HUDEP-2 (cell line): ENCODE measurements at regions not wholly inside any gene's neighbourhood (a gene's known extent, or its start where the extent isn't known, plus 50 kb on each side); places are given as distances from the start of the nearest gene placed in this dataset.
"Not testable (repeated sequence)": the region's sequence is repeated elsewhere in the genome, so short reads cannot be mapped to it uniquely, and the experiment has no call there.

Experiments
- DNase-seq, 76 experiments: peaks; one replicate each; lab custom pipeline; 2025; ENCODE audit not compliant: unreplicated experiment in 76 of 76; lab: John Stamatoyannopoulos, UW

DNA sequence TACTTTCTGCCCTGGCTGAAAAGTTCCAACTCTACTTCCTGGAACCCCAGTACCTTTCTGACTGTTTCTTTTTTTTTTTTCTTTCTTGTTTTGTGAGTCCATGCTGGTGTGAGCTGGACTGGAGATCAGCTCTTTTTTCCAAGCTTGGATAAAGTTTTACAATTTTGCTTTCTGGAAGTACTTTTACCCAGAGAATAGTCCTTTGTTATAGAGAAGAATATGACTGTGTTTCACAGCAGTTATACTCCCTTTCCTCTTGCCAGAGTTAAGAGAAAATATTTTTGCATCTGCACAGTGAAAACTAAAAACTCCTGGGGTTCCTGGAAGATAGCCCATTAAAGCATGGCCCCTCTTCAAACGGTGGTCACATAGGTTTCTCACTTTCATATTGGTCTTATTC is 1100.6 kb downstream of the OTOL1 start:
- DNase-seq: no peak

DNA sequence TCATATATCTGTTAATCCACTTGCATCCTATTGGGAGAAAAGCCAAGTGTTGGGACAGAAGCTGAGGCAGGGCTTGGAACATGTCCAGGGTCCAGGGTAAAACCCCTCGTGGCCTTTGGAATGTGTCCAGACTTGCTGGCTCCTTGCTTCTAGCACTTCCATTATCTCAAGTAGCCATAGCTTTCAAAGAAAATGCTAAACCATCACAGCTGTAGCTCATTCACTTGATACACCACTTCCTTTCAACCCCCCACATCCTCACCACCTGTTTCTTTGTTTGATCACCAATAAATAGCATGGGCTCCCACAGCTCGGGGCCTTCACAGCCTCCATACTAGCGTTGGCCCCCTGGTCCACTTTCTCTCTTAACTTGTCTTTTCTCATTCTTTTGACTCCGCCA is 1101.9 kb downstream of the OTOL1 start:
- not testable (repeated sequence) for DNase-seq

DNA sequence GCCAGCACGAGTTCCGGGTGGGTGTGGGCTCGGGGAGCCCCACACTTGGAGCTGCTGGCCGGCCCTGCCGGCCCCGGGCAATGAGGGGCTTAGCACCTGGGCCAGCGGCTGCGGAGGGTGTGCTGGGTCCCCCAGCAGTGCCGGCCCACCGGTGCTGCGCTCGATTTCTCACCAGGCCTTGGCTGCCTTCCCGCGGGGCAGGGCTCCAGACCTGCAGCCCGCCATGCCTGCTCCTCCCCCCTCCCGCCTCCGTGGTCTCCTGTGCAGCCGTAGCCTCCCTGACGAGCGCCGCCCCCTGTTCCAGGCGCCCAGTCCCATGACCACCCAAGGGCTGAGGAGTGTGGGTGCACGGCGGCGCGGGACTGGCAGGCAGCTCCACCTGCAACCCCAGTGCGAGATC is 1103.1 kb downstream of the OTOL1 start:
- DNase-seq: not testable (repeated sequence)

DNA sequence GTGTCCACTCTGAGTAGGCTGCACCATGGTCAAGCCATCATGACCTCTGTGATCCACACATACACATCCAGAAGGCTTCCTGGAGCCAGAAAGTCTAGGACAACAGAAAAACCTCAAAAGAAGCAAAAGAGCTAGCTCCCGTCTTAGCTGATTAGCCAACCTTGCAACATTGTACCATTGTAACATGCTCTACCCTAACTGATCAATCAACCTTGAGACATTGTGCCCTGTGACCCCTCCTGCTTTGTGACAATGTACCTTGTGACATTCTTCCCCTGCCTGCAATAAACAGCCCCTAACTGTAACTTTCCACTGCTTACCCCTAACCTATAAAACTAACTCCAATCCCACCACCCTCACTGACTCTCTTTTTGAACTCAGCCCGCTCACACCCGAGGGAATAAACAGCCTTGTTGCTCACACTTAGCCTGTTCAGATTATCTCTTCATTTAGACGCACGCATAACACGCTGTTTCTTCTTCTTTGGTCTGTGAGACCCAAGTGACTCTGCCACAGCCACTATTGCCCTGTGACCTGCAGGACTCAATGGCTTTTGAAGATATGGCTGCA is 1104.6 kb downstream of the OTOL1 start:
- DNase-seq: no peak

DNA sequence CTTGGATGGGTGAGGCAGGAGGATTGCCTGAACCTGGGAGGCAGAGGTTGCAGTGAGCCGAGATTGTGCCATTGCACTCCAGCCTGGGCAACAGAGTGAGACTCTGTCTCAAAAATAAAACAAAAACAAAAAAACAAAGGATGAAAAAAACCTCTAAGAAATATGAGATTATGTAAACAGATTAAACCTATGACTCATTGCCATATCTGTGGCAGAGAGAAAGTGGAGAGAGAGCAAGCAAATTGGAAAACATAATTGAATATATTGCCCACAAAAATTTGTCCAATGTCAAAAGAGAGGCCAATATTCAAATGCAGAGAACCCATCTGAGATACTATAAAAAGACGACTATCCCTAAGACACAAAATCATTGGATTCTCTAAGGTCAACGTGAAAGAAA is 1106.0 kb downstream of the OTOL1 start:
- no peak for DNase-seq

DNA sequence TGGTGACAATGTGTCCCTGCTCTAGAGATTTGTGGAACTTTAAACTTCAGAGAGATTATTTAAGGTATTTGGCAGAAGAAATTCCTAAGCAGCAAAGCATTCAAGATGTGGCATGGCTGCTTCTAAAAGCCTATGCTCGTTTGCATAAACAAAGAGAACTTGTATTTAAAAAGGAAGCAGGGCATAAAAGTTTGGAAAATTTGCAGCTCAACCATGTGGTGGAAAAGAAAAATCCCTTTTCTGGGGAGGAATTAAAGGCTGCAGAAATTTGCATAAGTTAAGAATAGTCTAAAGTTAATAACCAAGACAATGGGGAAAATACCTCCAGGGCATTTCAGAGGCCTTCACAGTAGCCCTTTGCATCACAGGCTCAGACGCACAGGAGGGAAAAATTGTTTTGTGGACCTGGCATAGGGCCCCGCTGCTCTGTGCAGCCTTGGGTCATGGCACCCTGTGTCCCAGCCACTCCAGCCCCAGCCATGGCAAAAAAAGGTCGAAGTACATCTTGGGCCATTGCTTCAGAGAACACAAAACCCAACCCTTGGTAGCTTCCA is 1109.1 kb downstream of the OTOL1 start:
- no peak for DNase-seq

DNA sequence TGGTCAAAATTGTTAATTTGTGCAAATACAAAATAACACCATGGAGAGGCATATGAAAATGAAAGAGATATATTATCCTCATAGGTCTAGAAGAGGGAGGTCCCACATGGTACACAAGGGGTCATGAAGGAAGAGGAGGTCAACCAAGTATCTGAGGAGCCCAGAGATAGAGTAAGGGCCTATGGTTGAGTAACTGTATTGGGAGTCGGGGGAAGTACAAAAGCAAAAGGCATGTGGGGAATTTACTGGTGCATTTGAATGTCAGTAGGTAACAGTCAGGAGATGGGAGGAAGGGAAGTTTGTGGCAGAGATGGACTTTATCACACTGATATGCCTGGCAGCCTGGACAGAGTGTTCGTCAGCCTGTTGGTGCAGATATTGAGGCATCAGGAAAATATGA is 1113.7 kb downstream of the OTOL1 start:
- DNase-seq: no peak

DNA sequence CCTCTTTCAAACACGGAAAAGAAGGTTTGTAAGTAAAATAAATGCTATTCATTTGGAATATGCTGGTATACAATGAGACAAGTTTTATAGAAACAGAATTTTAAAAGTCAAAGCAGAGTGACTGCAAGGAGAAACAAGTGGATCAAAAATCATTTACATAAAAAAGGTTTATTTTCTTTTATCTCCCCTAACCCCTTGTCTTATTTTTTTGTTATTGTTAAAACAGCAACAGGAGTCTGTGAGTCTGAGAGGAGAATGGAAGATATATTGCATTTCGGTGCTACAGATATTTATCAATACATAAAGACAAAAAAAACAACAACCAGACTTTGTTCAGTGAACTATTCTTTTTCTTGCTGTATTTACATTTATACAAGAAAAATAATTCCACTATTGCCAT is 1116.4 kb downstream of the OTOL1 start:
- DNase-seq: no peak

DNA sequence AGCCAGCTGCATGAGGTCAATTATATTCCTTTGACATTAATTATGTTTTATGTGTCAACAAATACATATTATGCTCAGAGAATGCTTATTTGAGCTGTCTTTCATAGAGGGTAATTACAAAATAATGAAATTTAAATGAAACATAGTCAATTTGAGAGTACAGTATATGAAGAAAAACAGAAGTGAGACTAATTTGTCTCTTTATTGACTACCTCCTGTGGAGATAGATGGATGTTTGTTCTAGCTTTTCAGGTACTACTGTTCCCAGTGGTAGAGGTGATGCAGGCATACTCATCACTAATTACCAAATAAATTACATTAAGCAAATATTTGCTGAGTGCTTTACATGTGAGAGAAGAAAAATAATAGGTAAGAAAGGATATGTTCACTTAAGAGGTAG is 1129.6 kb downstream of the OTOL1 start:
- DNase-seq: no peak

DNA sequence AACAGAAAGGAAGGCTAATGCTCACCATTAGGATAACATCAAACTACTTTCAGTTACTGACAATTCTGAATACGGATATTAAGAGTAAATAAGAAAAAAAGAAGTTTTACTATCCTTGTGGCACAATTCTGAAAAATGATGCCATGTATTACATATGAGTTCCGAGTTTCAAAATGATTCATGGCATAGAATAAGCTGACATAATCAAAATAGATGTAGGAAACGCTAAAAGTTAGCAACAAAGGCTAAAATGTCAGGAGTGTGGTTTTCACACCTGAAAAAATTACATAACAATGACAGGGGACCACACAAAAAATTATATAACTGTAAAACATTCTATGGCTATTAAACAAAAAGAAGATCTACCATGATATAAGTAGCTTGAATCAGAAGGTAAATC is 1131.9 kb downstream of the OTOL1 start:
- no peak for DNase-seq

DNA sequence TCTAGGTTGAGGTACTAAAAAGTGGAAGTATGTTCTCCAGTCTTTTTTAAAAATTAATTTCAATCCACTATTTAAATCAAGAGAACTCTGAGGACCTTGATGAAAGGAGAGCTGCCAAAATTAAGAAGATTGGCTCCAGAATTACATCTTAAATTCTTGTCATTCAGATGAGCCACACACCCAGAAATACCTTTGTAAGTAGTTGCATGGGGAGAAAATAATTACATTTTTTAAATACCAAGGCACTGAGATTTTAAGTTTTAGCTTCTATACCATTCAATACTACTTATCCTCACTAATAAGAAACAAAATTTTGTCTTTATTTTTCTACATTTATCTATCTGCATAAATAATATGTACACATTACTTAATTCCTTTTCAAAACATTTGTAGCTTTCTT is 1132.8 kb downstream of the OTOL1 start:
- DNase-seq: no peak

DNA sequence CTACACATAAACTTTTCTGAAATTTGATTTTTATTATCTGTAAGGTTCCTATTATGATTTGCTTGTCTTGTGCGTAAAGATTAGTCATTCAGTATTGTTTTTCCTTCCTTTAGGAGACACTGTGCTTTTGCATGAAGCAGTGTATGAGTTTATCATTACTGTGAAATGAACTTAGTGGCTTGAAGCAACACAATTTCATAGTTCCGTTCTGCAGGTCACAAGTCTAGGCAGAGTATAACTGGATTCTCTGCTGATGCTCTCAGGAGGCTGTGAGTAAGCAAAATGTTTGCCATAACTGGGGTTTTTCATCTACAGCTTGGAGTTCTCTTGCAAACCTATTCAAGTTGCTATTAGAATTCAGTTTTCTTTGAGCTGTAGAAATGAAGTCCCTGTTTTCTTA is 1136.1 kb downstream of the OTOL1 start:
- DNase-seq: no peak

DNA sequence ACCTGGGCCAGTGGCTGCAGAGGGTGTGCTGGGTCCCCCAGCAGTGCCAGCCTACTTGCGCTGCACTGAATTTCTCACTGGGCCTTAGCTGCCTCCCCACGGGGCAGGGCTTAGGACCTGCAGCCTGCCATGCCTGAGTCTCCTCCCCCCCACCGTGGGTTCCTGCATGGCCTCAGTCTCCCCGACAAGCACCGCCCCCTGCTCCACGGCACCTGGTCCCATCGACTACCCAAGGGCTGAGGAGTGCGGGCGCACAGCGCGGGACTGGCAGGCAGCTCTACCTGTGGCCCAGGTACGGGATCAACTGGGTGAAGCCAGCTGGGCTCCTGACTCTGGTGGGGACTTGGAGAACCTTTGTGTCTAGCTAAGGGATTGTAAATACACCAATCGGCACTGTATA is 1143.6 kb downstream of the OTOL1 start:
- not testable (repeated sequence) for DNase-seq

DNA sequence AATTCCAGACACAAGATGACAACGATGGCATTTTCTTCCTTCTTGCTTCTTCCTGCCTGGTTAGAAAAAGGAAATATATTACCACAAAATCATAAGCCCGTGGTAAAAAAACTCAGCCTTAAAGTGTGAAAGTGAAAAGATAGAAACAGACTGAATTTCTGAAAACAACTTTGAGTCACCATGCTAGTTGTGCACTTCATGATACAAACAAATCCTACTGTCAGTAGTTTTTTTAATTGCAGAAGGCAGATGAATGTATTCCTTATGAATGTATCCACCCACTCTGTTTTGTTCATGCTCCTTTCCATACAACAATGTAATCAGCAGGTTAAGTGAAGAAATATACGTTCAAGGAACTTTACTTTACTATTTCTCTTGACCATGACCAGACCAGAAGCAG is 1144.7 kb downstream of the OTOL1 start:
- no peak for DNase-seq

DNA sequence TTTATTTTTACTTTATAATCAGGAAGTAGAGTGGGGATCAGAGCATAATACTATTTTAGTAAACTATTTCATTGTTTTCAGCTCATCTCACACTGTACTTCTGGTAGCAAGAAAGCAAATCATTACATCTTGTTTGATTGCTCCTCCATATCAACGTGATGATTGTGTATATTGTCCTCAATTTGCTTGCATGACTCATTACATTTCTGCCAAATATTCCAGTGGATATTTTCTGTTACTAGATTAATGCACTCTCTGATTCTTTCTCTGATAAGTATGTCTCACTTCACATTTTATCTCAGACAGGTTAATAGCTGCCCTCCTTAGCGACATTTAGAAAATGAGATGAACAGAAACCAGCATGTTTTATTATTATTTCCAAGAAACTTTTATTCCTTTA is 1145.3 kb downstream of the OTOL1 start:
- DNase-seq: no peak

DNA sequence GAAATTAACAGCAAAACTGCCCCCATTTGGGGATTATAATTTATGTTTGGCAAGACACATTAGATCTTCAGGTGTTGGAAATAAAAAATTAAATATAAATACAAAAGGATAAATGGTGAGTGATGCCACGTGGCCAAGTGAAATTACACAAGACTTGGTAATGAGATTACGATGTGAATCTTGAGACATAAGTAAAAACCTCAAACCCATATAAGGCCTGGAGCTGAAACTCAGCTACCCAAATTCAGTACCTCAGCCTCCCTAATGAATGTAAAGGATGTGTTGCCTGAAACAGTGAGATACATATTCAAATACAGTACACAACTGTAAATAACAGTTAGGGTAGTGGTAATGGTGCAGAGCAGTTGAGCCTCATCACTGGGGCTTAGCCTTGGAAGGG is 1146.6 kb downstream of the OTOL1 start:
- DNase-seq: no peak

DNA sequence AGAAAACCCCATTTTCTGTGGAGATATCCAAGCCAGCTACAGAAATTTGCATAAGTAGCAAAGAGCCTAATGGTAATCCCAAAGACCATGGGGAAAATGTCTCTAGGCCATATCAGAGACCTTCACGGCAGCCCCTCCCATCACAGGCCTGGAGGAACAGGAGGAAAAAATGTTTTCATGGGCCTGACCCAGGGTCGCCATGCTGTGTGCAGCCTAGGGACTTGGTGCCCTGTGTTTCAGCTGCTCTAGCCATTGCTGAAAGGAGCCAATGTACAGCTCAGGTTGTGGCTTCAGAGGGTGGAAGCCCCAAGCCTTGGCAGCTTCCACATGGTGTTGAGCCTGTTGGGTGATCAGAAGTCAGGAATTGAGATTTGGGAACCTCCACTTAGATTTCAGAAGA is 1150.7 kb downstream of the OTOL1 start:
- DNase-seq: no peak

DNA sequence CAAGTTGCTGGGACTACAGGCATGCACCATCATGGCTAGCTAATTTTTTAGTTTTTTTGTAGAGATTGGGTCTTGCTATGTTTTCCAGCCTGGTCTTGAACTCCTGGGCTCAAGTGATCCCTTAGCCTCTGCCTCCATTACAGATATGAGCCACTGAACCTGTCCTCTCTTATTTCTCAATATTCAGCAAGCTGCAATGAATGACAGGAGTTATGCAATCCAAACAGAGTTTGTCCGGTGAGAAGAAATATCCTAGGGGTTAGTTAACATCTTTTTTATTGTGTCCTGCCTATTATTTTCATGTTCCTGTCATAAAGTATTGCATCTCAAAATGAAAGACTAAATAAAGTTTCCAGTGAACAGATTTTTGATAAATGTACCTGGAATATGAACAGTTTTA is 1161.4 kb downstream of the OTOL1 start:
- DNase-seq: no peak

DNA sequence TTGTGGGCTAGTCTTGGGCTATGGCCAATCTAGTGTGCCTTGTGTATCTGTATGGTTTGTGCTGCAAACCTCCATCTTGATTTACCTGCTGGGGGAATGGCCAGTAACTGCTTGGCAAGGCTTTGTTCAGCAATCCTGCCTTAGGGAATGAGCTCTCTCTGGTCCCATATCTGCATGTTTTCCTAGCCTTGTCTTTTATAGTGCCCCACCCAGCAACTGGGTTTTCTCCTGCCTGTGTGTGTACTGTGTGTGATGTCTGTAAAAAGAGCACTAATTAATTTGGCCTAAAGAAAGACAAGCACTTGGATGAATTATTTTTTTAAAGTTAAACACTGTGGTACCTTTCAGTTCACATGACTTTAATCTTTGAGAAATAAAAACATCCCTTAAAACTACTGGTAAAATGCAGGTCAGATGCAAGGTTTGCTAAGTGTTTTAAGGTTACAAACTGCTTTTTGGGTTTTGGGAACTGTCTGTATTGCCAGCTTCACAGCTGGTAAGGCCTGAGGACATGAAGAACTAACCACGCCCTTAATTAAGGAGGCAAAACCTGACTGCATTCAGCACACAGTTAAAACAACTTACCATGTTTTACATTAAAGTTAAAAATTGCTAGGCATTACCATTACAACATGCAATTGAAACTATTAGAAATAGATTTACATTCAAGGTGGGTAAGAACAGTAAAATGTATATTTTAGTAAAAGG is 1169.2 kb downstream of the OTOL1 start:
- DNase-seq: no peak

DNA sequence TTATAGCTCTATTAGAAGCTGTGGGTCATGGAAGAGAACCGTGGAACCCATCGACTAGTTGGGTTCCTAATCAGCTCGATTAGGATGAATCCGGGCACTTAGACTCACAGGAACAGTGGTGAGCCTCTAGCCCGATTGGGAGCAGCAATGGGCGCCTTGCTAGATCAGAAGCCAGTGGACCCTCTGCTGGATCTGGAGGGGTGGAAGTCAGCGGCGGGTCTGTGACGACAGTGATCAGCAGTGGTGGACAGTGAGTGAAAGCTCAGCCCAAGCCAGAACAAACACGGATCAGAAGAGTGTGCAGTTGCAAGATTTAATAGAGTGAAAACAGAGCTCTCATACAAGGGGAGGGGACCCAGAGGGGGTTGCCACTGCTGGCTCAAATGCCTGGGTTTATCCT is 1170.2 kb downstream of the OTOL1 start:
- DNase-seq: no peak

DNA sequence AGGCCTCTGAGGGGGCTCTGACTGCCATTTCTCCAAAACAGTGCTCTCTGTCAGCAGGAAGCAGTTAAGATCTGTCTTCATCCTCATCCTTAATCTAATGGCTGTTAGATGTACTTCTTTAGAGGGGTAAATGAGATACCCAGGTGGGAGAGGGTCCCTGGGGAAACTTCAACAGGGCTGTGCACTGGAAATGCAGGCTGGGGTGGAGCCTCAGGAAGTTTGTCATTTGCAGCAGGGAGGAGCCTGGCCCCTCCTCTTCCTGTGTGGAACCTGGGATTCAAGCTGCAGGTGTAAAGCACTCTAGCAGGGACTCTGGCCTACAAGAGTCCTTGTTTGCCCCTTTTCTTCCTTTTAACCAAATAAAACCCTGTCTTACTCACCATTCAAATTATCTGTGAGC is 1173.6 kb downstream of the OTOL1 start:
- no peak for DNase-seq

DNA sequence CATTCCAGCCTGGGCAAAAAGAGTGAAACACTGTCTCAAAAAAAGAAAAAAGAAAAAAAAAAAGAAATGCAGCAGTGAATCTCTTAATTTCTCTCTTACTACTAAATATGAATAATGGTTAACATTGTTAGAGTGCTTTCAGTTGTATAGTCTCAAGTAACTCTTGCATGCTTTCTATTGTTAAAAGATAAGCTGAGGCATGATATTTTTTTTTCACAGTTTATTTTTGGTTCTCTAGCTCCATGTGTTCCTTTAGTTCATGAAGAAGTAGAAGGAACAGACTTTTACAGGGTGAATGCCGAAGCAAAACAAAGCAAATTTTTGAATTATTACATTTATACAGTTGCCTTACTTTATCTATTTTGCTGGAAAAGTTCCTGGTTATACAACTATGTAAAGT is 1180.9 kb downstream of the OTOL1 start:
- no peak for DNase-seq

DNA sequence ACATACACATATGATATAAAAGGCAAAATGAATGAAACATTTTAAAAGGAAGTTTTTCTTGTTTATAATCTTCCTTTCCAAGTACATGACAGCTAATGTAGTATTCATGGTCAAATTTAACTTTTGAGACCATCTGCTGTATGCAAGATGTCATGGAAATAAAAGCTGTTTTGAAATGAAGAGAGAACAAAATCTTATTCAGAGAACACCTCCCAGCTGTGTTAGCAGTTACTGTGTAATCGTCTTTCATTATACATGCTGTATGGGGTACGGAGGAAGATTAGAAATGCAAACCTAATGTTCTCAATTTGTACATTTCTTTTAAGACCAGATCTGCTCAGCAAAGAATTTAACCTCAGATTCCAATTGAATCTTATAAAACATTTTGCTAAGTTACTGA is 1182.3 kb downstream of the OTOL1 start:
- DNase-seq: no peak
